ENCODE measurements at regions not wholly inside any gene's neighbourhood (a gene's known extent, or its start where the extent isn't known, plus 50 kb on each side); places are given as distances from the start of the nearest gene placed in this dataset.

DNA sequence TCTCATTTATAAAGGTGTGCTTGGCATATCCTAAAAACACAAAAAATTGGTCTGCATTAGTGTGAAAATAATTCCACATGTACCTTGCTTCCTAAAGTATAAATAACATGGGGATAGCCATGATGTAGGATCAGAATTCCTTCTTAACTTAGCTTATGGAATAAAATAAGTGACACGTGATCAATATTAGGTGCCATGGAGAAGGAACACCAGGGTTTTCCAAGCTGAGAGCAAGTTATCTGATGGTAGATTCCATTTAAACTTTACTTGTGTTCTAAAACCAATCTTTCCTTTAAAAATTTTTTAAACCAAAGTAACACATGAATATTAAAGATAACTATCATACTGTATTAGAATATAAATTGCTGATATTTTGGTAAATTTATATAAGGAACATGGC is 300.5 kb downstream of the ZPLD1 start:
- H3K27me3 ChIP-seq: no peaks in the 10 kb centered on the region
- no peaks in the 10 kb centered on the region for H3K9me3 ChIP-seq
- no peak overlapping the region for H3K4me3 ChIP-seq
- WGBS: 79% methylated on average over 1 of the region's 1 CpG
- no peak overlapping the region for H3K27ac ChIP-seq (replicated peaks in 1 of 4)
- intact Hi-C loops (cut with DNase I): no loop called here
- H3K36me3 ChIP-seq: no peaks in the 10 kb centered on the region
- no peak for DNase-seq (ENCODE audit: extremely low spot score)
- peaks cover 0 to 18% (median 12%) of the 10 kb centered on the region in 4 donors for H3K4me1 ChIP-seq
- TF ChIP-seq EP300 (IDR thresholded peaks at IDR 0.05) (no peak), POLR2AphosphoS5 (IDR thresholded peaks at IDR 0.05) (no peak), CTCF (IDR thresholded peaks at IDR 0.05) (no peak), POLR2A (IDR thresholded peaks at IDR 0.05; ENCODE audit: low read depth) (no peak)

GRCh38 chr3:102736288-102736974 is 301.6 kb downstream of the ZPLD1 start:
- Histone ChIP-seq H3K27me3 (no peaks in the 10 kb centered on the region), H3K27ac (replicated peaks in 1 of 4) (no peak overlapping the region), H3K4me1 (peaks cover 0 to 18% (median 12%) of the 10 kb centered on the region in 4 donors), H3K4me3 (no peak overlapping the region), H3K9me3 (no peaks in the 10 kb centered on the region), H3K36me3 (no peaks in the 10 kb centered on the region)
- no peak for DNase-seq (ENCODE audit: extremely low spot score)
- 87% methylated on average over 4 of the region's 8 CpGs for WGBS
- intact Hi-C loops (cut with DNase I): no loop called here
- TF ChIP-seq POLR2A (IDR thresholded peaks at IDR 0.05; ENCODE audit: low read depth) (no peak), EP300 (IDR thresholded peaks at IDR 0.05) (no peak), POLR2AphosphoS5 (IDR thresholded peaks at IDR 0.05) (no peak), CTCF (IDR thresholded peaks at IDR 0.05) (no peak)

- intact Hi-C loops (cut with DNase I): no loop called here
- TF ChIP-seq POLR2AphosphoS5 (IDR thresholded peaks at IDR 0.05): no peak
- no peak for TF ChIP-seq EP300 (IDR thresholded peaks at IDR 0.05)
- TF ChIP-seq CTCF (IDR thresholded peaks at IDR 0.05): no peak
- no peak for TF ChIP-seq POLR2A (IDR thresholded peaks at IDR 0.05; ENCODE audit: low read depth)
These were observed 302.1 kb downstream of the ZPLD1 start for GRCh38 chr3:102736975-102737304.

GRCh38 chr3:102737353-102737752 is 302.5 kb downstream of the ZPLD1 start:
- no peaks in the 10 kb centered on the region for H3K27me3 ChIP-seq
- intact Hi-C loops (cut with DNase I): no loop called here
- H3K4me1 ChIP-seq: peaks cover 0 to 18% (median 12%) of the 10 kb centered on the region in 4 donors
- H3K36me3 ChIP-seq: no peaks in the 10 kb centered on the region
- TF ChIP-seq POLR2AphosphoS5 (IDR thresholded peaks at IDR 0.05) (no peak), CTCF (IDR thresholded peaks at IDR 0.05) (no peak), POLR2A (IDR thresholded peaks at IDR 0.05; ENCODE audit: low read depth) (no peak), EP300 (IDR thresholded peaks at IDR 0.05) (no peak)
- DNase-seq (ENCODE audit: extremely low spot score): no peak
- no peak overlapping the region for H3K4me3 ChIP-seq
- no peak overlapping the region for H3K27ac ChIP-seq (replicated peaks in 1 of 4)
- no peaks in the 10 kb centered on the region for H3K9me3 ChIP-seq
- WGBS: 100% methylated on average over 2 of the region's 3 CpGs

More at GRCh38 chr3:102736975-102737304, 302.1 kb downstream of the ZPLD1 start:
- WGBS: 95% methylated on average over 2 of the region's 2 CpGs
- Histone ChIP-seq H3K9me3 (no peaks in the 10 kb centered on the region), H3K27ac (replicated peaks in 1 of 4) (no peak overlapping the region), H3K27me3 (no peaks in the 10 kb centered on the region), H3K4me1 (peaks cover 0 to 18% (median 12%) of the 10 kb centered on the region in 4 donors), H3K4me3 (no peak overlapping the region), H3K36me3 (no peaks in the 10 kb centered on the region)
- no peak for DNase-seq (ENCODE audit: extremely low spot score)

GRCh38 chr3:102741105-102741504 is 306.3 kb downstream of the ZPLD1 start:
- Histone ChIP-seq H3K9me3 (no peaks in the 10 kb centered on the region), H3K27ac (replicated peaks in 1 of 4) (no peak overlapping the region), H3K27me3 (no peaks in the 10 kb centered on the region), H3K4me3 (no peak overlapping the region), H3K4me1 (no peaks in the 10 kb centered on the region), H3K36me3 (no peaks in the 10 kb centered on the region)
- intact Hi-C loops (cut with DNase I): no loop called here
- WGBS: 83% methylated on average over 5 of the region's 6 CpGs
- no peak for TF ChIP-seq POLR2A (IDR thresholded peaks at IDR 0.05; ENCODE audit: low read depth)
- DNase-seq (ENCODE audit: extremely low spot score): no peak
